Mesothelial cell of epicardium (in vitro differentiated cells): ENCODE measurements at regions not wholly inside any gene's neighbourhood (a gene's known extent, or its start where the extent isn't known, plus 50 kb on each side); places are given as distances from the start of the nearest gene placed in this dataset.

Experiments used
- DNase-seq, 2 experiments: peaks; one replicate each; pipeline ENCODE4 v3.0.0; 2021; ENCODE audit warnings: low spot score in 2 of 2; ENCODE audit not compliant: unreplicated experiment in 2 of 2
- H3K27ac Mint-ChIP-seq: 2 replicates; pipeline ENCODE4 v1.8.0; 2021; ENCODE audit warnings: mixed read lengths
- H3K27me3 Mint-ChIP-seq: 2 replicates; pipeline ENCODE4 v1.8.0; 2021; ENCODE audit warnings: low read depth, mixed read lengths
- H3K36me3 Mint-ChIP-seq: 2 replicates; pipeline ENCODE4 v1.8.0; 2021; ENCODE audit warnings: mixed read lengths
- H3K4me1 Mint-ChIP-seq: 2 replicates; pipeline ENCODE4 v1.8.0; 2021; ENCODE audit warnings: mixed read lengths
- H3K4me3 Mint-ChIP-seq: 2 replicates; pipeline ENCODE4 v1.8.0; 2021; ENCODE audit warnings: mild to moderate bottlenecking, moderate library complexity, mixed read lengths
- H3K9me3 Mint-ChIP-seq: 2 replicates; pipeline ENCODE4 v1.8.0; 2021; ENCODE audit warnings: mixed read lengths
- TF ChIP-seq, protein P1 (sequence below): fragments of 200-600 bp; sonication (generic); IDR thresholded peaks from one replicate; pipeline ENCODE4 v1.5.0; 2021; ENCODE audit warnings: antibody characterized with exemption; ENCODE audit not compliant: unreplicated experiment

- no peak for DNase-seq
- no peak overlapping the region for H3K27ac Mint-ChIP-seq
- peaks cover 13% of the 10 kb centered on the region for H3K9me3 Mint-ChIP-seq
- no peaks in the 10 kb centered on the region for H3K4me1 Mint-ChIP-seq
- no peak overlapping the region for H3K4me3 Mint-ChIP-seq
- no peaks in the 10 kb centered on the region for H3K36me3 Mint-ChIP-seq
- peaks cover 2% of the 10 kb centered on the region for H3K27me3 Mint-ChIP-seq
- TF ChIP-seq, protein P1, sequence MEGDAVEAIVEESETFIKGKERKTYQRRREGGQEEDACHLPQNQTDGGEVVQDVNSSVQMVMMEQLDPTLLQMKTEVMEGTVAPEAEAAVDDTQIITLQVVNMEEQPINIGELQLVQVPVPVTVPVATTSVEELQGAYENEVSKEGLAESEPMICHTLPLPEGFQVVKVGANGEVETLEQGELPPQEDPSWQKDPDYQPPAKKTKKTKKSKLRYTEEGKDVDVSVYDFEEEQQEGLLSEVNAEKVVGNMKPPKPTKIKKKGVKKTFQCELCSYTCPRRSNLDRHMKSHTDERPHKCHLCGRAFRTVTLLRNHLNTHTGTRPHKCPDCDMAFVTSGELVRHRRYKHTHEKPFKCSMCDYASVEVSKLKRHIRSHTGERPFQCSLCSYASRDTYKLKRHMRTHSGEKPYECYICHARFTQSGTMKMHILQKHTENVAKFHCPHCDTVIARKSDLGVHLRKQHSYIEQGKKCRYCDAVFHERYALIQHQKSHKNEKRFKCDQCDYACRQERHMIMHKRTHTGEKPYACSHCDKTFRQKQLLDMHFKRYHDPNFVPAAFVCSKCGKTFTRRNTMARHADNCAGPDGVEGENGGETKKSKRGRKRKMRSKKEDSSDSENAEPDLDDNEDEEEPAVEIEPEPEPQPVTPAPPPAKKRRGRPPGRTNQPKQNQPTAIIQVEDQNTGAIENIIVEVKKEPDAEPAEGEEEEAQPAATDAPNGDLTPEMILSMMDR = no peak
These were observed 59.9 kb downstream of the GPR65 start for GRCh38 chr14:88064841-88065240.

- Mint-ChIP-seq H3K36me3 (no peaks in the 10 kb centered on the region), H3K9me3 (peaks cover 24% of the 10 kb centered on the region), H3K27ac (no peak overlapping the region), H3K4me1 (no peaks in the 10 kb centered on the region), H3K27me3 (no peaks in the 10 kb centered on the region), H3K4me3 (no peak overlapping the region)
- TF ChIP-seq, protein P1 = no peak
- DNase-seq = no peak
These were observed 64.7 kb downstream of the GPR65 start for GRCh38 chr14:88069677-88070076.

DNA sequence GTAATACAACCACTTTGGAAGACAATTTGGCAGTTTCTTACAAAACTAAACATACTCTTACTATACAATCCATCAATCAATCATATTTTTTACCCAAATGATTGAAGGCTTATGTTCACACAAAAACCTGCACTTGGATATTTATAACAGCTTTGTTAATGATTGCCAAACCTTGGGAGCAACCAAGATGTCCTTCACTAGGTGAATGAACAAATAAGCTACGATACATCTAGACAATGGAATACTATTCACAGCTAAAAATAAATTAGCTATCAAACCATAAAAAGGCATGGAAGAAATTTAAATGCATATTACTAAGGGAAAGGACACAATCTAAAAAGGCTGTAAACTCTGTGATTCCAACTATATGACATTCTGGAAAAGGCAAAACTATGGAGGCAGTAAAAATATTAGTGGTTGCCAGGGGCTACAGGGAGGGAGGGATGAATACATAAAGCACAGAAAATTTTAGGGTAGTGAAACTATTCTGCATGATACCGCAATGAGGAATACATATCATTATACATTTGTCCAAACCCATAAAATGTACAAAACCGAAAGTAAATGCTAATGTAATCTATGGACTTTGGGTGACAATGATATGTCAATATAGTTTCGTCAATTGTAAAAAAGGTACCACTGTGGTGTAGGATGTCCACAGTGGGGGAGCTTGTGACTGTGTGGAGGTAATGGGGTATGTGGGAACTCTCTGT, 70.5 kb downstream of the GPR65 start:
- Mint-ChIP-seq H3K27ac (no peak overlapping the region), H3K9me3 (peaks cover 10% of the 10 kb centered on the region), H3K27me3 (peaks cover 35% of the 10 kb centered on the region), H3K4me3 (no peak overlapping the region), H3K4me1 (no peaks in the 10 kb centered on the region), H3K36me3 (no peaks in the 10 kb centered on the region)
- TF ChIP-seq, protein P1 = no peak
- DNase-seq = no peak

GRCh38 chr14:88078525-88078924, 73.6 kb downstream of the GPR65 start:
- Mint-ChIP-seq H3K36me3 (no peaks in the 10 kb centered on the region), H3K27me3 (peaks cover 41% of the 10 kb centered on the region), H3K4me1 (no peaks in the 10 kb centered on the region), H3K27ac (no peak overlapping the region), H3K4me3 (no peak overlapping the region), H3K9me3 (no peaks in the 10 kb centered on the region)
- DNase-seq = no peak
- TF ChIP-seq, protein P1 = no peak

DNA sequence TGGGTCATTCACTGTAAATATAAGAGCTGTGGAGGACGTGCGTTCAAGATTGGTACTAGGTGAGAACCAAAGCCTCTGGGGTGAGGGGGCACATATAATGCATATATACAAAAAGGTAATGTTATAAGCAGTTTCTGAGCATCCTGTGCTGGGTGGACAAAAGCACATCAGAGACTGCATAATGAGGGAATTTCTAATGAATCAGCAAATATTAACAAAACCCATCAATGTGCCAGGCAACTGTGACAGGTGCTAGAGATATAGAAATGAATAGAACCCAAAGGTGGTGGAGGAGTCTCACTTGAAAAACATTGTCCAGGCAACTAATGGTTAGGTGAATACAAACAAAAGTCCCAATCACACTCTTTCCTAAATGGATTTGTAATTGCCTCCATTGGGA, 74.7 kb downstream of the GPR65 start:
- no peak overlapping the region for H3K27ac Mint-ChIP-seq
- no peak for DNase-seq

More for the DNA sequence above, 74.7 kb downstream of the GPR65 start:
- H3K4me1 Mint-ChIP-seq = no peaks in the 10 kb centered on the region
- H3K4me3 Mint-ChIP-seq = no peak overlapping the region
- H3K36me3 Mint-ChIP-seq = no peaks in the 10 kb centered on the region
- H3K27me3 Mint-ChIP-seq = peaks cover 43% of the 10 kb centered on the region
- H3K9me3 Mint-ChIP-seq = no peaks in the 10 kb centered on the region
- TF ChIP-seq, protein P1 = no peak
